ENCODE measurements at regions not wholly inside any gene's neighbourhood (a gene's known extent, or its start where the extent isn't known, plus 50 kb on each side); places are given as distances from the start of the nearest gene placed in this dataset.

- TF ChIP-seq CTCF (conservative IDR thresholded peaks at IDR 0.05; ENCODE audit: low read depth, low read length) (no peak), EZH2 (IDR thresholded peaks at IDR 0.05; ENCODE audit: borderline replicate concordance, low read depth, low read length, poor library complexity, severe bottlenecking) (no peak)
Measured at GRCh38 chr7:37527109-37527508, 78.4 kb upstream of the ELMO1 start.
